Jurkat, Clone E6-1 (cell line): ENCODE measurements at regions not wholly inside any gene's neighbourhood (a gene's known extent, or its start where the extent isn't known, plus 50 kb on each side); places are given as distances from the start of the nearest gene placed in this dataset.

Experiments used
- DNase-seq: peaks from one replicate; pipeline ENCODE4 v3.0.0-alpha.2; 2011; ENCODE audit warnings: low read depth, low spot score
- H3K4me3 ChIP-seq: 2 replicates; pipeline ENCODE4 v1.5.1; 2011; ENCODE audit warnings: mild to moderate bottlenecking, low read length, control low read depth, moderate library complexity

- no peak overlapping the region for H3K4me3 ChIP-seq
- no peak for DNase-seq
Measured at GRCh38 chr1:199696225-199696624, 331.3 kb upstream of the NR5A2 start.

- H3K4me3 ChIP-seq, result no peak overlapping the region
- no peak for DNase-seq
Measured at GRCh38 chr1:199698222-199698621, 329.3 kb upstream of the NR5A2 start.

DNA sequence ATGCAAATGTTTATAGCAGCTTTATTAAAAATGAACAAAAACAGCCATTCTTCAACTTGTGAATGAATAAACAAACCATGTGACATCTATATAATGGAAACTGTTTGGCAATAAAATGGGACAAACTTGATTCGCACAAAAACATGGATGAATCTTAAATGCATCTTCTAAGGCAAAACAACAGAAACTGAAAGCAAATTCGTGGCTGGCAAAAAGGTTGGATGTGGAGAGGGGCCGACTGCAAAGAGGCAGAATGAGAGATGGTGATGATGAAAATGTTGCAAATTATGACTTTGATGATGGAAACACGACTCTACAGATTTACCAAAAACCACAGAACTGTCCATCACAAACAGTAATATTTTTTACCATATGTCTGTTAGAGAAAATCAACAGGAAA lies 327.0 kb upstream of the NR5A2 start:
- no peak for DNase-seq

GRCh38 chr1:199701726-199702125 lies 325.8 kb upstream of the NR5A2 start:
- no peak overlapping the region for H3K4me3 ChIP-seq
- no peak for DNase-seq

More for the DNA sequence above, 327.0 kb upstream of the NR5A2 start:
- no peak overlapping the region for H3K4me3 ChIP-seq

GRCh38 chr1:199704231-199704630 lies 323.3 kb upstream of the NR5A2 start:
- DNase-seq, result no peak
- H3K4me3 ChIP-seq, result no peak overlapping the region

DNA sequence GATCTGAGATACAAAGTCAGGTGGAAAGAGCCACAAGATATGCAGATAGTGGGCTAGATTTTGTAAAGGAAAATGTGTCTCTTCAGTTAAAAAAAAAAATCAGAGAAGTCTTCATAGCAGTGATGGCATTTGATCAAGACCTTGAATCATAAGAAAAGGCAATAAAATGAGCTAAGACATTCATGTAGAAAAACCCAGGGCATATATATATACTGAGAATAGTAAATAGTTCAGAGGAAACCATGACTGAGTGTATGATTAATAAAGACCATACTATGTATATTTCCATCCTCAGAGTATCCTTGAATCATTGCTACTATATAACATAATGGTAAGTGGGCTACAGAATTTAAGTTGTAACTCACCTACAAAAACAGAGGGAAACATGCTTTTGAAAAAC lies 321.7 kb upstream of the NR5A2 start:
- H3K4me3 ChIP-seq, result no peak overlapping the region
- DNase-seq, result no peak

DNA sequence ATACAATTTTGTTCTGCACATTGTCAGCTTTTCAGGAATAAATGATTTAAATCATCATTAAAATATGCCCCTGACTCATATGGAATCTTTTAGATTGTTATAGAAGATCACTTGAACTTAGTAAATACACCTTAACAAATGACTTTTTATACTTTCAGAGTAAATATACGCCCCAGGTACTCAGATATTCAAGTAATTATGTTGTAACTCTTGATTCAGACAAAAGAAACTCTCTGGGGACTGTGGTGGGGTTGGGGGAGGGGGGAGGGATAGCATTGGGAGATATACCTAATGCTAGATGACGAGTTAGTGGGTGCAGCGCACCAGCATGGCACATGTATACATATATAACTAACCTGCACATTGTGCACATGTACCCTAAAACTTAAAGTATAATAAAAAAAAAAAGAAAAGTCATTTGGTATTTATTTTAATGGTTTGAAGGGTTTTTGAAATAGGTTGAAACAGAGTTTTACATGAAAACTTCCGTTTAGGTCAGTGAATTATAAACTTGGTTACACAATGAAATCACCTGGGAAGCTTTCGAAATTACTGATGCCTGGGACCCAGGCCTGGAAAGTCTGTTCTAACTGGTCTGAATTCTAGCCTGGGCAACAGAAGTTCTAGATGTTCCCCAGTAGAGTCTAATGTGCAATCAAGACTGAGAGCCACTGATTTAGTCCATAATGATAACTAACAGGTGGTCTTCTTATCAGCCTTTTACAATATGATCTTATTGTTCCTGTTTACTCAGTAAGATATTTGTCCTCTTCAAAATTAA lies 320.5 kb upstream of the NR5A2 start:
- H3K4me3 ChIP-seq, result no peak overlapping the region
- no peak for DNase-seq

DNA sequence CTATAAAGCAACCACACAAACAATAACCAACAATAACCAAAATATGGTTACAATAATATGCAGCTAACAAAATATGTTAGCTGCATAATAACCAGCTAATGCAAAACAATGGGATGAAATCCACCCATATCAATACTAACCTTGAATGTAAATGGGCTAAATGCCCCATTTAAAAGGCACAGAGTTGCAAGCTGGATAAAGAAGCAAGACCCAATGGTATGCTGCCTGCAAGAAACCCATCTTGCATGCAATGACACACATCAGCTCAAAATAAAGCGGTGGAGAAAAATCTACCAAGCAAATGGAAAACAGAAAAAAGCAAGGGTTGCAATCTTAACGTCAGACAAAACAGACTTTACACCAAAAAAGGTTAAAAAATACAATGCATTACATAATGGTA lies 316.5 kb upstream of the NR5A2 start:
- DNase-seq, result no peak
- no peak overlapping the region for H3K4me3 ChIP-seq

- DNase-seq, result no peak
- no peak overlapping the region for H3K4me3 ChIP-seq
Measured at GRCh38 chr1:199716729-199717128, 310.8 kb upstream of the NR5A2 start.

DNA sequence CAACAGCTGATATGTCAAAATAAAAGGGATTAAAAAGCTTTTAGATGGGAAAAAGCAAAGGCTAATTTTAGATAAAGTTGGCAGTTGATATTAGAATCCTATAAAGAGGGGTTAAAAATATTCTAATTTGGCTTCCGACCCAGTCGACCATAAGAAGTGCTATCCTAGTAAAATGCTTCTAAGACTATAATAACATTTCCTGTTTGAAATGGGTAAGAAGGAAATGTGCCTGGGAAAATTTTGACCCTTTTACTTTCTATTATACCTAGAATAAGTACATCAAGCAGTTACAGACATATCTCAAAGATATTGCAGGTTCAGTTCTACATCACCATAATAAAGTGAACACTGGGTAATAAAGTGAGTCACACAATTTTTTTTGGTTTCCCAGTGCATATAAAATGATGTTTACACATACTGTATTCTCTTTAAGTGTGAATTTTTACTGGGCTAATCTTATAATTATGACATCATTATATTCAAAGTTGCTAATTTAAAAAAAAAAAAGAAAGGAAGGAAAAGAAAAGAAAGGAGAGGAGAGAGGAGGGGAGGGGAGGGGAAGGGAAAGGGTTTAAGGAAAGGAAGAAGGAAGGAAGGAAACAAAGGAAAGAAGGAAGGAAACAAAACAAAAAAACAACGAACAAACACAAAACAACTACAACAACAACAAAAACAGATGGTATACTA lies 308.2 kb upstream of the NR5A2 start:
- no peak for DNase-seq
- H3K4me3 ChIP-seq, result no peak overlapping the region

- H3K4me3 ChIP-seq, result no peak overlapping the region
- DNase-seq, result no peak
Measured at GRCh38 chr1:199720496-199720895, 307.0 kb upstream of the NR5A2 start.

DNA sequence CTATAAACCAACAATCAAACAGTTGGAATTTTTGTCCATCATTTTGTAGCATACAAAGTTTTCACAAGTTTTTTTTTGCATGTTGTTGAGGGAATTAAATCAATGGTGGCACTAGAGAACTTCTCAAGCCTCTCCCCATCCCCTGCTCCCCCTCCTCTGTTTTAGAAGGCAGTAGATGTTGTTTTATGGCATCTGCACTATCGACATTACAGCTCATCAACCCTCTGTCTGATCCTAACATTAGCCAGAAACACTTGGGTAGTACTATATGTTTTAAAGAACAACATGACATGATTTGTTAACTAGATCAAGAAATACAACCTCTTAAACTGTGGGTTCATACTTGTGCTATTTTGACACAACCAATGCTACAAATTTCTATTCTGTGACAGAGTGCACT lies 306.5 kb upstream of the NR5A2 start:
- DNase-seq, result no peak
- H3K4me3 ChIP-seq, result no peak overlapping the region

DNA sequence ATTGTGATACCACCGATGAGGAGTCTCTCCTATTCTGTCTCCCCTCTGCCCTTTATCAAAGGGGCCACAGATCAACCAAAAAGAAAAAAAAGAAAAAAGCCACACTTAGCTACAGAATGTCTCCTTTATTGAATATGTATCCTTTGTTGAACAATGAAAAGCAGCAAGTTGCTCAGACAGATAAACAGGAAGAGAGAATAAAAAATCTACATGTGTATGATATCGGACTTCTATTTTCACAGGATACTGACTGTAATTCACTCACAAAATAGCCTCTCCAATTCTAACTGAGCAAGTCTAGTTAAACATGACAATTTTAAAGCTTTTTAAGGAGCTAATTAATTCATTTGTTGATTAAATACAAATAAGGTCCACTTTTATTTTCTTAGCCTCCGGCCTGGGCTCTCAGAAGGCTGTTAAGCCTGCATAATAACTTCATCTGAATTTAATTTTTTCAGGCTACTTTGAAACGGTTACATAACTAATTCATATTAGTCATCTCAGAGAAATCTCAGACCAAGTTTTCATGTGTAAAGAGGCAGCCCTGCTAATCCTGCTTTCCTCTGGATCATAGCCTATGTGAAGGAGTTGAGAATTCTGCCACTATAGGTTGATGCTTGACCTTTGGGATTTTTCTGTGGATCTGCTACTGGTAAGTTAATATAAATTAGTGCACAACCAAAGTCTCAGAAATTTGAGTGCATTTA lies 304.1 kb upstream of the NR5A2 start:
- DNase-seq, result no peak
- no peak overlapping the region for H3K4me3 ChIP-seq

- no peak for DNase-seq
- H3K4me3 ChIP-seq, result no peak overlapping the region
Measured at GRCh38 chr1:199724049-199724448, 303.5 kb upstream of the NR5A2 start.

DNA sequence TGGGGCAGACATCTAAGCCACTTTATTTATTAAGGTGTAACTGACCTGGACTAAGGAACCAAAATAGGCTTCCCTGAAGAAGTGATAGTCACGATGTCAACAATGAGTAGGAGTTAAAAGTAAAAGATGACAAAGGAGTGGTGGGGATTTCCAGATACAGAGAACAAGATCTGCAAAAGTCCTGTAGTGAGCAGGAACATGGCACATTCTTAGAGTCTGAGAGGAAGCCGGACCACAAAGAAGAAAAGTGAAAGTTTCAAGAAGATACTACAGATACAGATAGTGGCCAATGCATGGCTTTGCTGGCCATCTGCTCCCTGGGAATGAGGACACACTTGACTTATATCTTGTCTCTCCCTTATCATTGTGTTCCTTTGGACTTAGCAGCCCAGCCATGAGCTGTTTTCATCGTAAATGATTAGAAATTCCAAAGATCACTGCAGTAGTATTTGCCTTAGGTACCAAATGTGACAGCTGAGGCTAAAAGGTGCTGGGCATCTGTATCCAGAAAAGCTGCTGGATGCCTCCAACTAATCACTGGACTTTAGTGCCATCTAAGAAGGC lies 302.4 kb upstream of the NR5A2 start:
- DNase-seq, result no peak
- H3K4me3 ChIP-seq, result no peak overlapping the region

DNA sequence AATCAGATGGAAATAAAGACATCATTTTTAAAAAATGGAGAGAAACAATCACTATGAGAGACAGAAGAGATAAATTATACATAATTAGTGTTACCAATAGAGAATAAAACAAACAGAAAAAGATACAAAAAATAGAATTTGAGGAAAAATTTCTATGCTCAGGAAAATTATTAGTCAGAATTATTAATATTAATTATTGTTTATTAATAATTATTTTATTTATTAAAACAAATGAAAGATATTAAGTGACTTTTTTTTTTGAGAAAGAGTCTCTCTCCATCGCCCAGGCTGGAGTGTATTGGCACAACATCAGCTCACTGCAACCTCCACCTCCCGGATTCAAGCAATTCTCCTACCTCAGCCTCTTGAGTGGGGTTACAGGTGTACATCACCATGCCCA lies 299.8 kb upstream of the NR5A2 start:
- no peak overlapping the region for H3K4me3 ChIP-seq
- no peak for DNase-seq

DNA sequence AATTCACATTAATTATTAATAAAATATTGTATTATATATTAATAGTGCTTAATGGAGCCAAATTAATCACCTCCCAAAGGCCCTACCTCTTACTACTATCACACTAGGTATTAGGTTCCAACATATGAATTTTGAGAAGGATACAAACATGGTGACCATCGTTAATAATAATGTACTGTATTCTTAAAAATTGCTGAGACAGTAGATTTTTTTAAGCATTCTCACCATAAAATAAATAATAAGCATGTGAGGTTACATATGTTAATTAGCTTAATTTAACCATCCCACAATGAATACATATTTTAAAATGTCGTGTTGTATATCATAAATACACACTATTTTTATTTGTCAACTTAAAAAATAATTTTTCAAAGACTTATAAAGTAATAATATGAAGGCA lies 299.2 kb upstream of the NR5A2 start:
- no peak overlapping the region for H3K4me3 ChIP-seq

DNA sequence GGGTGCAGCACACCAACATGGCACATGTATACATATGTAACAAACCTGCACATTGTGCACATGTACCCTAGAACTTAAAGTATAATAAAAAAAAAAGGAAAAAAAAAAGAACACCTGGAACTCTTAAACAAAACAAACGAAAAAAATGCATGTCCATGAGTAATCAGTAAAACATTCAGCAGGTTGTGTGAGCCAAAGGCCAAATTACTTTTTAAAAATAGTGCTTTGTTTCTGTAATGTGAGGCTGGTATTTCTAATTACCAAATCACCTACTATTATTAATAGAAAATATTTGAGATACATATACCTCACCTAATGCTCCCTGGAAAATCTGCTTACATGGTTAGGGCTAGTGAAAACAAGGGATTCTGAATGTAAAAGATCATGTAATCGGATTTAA lies 294.4 kb upstream of the NR5A2 start:
- no peak for DNase-seq
- H3K4me3 ChIP-seq, result no peak overlapping the region

More for the DNA sequence above, 299.2 kb upstream of the NR5A2 start:
- DNase-seq, result no peak

DNA sequence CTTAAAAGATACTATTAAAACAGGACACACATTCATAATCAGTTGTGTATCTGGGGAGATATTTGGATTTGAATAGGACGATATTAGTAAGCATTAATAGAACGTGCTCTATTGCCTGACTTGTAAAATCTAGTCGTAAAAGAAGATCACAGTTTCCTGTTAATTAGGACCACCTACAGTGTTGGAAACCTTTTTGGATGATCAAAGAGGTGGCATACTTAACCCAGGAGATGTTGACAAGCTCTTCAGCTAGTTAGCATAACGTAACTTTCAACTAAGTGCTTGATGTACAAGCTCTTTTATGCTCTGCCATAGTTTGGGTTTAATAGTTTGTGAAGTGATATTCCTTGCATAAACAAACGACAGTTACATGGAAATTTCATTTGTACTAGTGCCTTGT lies 293.3 kb upstream of the NR5A2 start:
- no peak for DNase-seq
- H3K4me3 ChIP-seq, result no peak overlapping the region

DNA sequence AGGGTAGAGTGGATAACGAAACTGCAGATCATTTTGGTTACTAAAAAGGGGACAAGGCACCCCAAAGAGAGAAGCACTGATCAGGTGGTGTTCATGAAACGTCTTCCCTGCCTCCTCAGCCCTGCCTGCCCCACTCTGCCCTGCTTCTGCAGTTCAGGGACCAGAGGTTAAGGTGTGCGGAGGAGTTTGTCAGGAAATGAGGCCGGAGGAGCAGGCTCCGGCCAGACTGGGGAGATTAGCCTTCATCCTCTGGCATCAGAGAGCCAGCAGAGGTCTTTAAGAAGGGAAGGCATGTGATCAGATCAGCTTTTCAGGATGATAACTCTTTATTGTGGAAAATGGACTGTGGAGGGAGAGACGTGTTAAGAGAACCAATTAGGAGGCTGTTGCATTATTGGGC lies 291.9 kb upstream of the NR5A2 start:
- no peak for DNase-seq
- no peak overlapping the region for H3K4me3 ChIP-seq
